SKM-1 (cell line): ENCODE measurements at regions not wholly inside any gene's neighbourhood (a gene's known extent, or its start where the extent isn't known, plus 50 kb on each side); places are given as distances from the start of the nearest gene placed in this dataset.
"Not testable (repeated sequence)": the region's sequence is repeated elsewhere in the genome, so short reads cannot be mapped to it uniquely, and the experiment has no call there.

ENCODE experiments used
- DNase-seq: peaks from one replicate; lab custom pipeline; 2025; ENCODE audit not compliant: unreplicated experiment; lab: John Stamatoyannopoulos, UW

GRCh38 chr7:32691965-32692815 lies 196.9 kb downstream of the AVL9 start:
- not testable (repeated sequence) for DNase-seq

DNA sequence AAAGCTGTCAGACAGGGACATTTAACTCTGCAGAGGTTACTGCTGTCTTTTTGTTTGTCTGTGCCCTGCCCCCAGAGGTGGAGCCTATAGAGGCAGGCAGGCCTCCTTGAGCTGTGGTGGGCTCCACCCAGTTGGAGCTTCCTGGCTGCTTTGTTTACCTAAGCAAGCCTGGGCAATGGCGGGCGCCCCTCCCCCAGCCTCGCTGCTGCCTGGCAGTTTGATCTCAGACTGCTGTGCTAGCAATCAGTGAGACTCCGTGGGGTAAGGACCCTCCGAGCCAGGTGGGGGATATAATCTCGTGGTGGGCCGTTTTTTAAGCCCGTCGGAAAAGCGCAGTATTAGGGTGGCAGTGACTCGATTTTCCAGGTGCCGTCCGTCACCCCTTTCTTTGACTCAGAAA lies 192.8 kb downstream of the AVL9 start:
- not testable (repeated sequence) for DNase-seq

DNA sequence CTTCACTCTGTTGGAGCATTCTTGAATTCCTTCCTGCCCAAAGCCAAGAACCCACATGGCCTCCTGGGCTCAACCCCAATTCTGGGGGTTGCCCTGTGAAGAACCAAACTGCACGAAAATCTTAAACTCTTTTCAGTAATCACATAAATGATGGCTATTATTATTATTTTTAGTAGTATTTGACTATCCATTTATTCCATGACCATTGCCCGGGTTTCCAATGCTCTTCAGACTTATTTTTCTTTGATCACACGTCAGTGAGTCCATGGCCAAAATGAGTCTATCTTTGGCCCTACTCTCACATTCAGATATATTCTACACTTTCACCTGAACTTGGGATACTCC lies 185.9 kb downstream of the AVL9 start:
- DNase-seq = no peak

DNA sequence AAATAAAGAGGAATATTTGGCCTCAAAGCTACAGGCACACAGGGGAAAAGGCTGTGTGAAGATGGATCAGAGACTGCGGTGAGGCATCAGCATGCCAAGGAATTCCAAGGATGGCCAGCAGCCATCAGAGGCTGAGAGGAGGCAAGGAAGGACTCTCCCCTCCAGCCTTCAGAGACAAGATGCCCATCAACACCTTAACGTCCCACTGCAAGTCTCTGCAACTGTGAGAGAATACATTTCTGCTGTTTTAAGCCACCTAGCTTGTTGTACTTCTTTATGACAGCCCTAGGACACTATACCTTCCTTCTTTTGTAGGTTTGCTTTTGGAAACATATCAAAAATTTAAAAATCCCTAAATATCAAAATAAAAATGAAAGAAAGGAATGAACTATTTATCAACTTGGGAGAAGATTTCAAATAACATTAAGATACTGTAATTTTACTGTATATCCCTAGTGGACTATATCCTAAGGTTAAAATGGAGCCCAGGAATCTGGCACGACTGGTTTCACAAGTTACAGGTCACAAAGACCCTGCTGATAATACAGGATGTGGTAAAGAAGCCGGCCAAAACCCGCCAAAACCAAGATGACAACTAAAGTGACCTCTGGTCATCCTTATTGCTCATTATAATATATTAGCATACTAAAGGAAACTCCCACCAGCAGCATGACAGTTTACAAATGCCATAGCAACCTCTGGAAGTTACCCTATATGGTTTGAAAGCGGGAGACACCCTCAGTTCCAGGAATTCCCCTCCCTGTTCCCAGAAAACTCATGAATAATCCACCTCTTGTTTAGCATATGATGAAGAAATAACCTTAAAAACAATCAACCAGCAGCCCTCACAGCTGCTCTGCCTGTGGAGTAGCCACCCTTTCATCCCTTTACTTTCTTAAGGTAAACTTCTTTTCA lies 185.2 kb downstream of the AVL9 start:
- no peak for DNase-seq

- no peak for DNase-seq
These were observed 183.9 kb downstream of the AVL9 start for GRCh38 chr7:32679192-32679591.

DNA sequence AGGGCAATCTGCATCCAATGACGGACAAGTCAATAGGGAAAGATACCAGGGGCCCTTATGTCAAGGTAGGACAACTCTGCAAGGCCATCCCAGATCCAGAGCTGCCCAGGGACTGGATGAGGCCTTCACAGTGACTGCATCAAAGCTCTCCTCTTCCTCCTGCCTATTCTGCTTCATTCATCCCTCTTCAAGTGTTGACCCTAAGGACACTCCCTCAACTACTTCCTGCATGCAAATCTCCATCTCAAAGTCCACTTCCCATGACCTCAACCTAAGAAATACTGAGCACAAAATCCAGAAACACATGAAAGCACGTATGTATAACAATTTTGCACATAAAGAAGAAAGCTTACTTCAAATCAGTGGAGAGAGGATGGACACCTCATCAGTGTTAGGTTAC lies 182.3 kb downstream of the AVL9 start:
- DNase-seq = no peak

DNA sequence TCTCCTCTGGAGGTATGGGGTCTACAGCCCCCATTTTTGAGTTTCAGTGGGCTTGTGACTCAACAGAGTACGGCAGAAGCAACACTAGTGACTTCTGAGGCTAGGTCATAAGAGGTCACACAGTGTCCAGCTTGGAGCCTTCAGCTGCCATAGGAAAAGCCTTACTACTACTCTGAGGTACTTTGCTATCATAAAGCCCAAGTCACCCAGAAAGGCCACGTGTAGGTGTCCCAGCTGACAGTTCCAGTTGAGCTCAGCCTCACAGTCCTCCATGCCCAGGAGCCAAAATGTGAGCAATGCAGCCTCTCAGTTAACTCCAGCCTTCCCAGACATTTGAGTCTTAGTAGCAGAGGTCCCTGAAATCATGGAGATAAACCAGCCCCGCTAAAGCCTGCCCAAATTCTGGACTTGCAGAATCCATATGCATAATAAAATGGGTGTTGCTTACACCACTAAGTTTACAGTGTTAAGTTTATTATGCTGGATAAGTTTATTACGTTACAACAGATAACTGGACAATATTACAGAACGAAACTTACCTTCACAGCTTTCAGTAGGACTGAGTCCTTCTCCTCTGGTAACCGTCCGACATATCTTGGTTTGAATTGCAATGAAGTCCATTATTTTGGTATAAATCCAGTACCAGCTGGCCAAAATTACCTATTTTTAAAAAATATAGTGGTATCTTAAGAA lies 181.1 kb downstream of the AVL9 start:
- DNase-seq = no peak

GRCh38 chr7:32673275-32673983 lies 178.1 kb downstream of the AVL9 start:
- DNase-seq = no peak

DNA sequence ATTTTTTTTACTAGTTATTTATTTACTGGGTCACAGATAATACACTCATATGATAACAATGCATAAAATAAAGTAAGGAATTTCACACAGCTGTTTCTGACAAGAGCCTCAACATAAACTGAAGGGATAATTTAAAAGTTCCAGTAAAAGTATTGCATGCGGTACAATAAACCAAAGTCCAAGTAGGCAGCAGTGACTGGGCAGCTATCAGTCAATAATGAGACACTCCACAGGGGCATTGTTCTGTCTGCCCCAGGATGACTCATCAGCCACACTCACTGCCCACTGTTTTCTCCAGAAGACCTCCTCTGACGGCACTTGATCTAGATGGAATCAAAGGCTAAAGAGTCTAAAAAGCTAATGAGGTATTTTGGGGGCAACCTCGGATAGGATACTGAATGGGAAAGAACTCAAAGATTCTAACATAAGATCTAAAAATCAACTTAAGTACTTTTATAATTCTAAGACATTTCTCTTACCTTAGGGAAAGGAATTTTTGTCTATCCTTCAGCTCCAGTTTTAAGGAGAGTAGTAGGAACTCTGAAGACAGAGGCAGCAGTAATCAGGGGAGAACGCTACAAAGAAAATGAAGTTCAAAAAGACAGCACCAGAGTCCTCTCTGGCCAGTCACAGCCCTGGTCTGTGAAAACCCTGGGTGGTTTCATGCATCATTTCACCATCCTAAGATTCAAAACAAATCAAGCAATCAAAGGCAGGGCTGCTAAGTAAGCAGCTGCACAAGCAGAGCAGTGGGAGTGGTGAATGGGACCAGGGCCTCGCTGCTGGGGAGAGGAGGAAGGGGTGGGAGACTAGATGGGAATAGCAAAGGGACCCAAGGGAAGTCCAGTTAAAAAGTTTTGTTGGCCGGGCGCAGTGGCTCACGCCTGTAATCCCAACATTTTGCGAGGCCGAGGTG lies 175.1 kb downstream of the AVL9 start:
- DNase-seq = no peak

- not testable (repeated sequence) for DNase-seq
These were observed 174.0 kb downstream of the AVL9 start for GRCh38 chr7:32669173-32669870.

GRCh38 chr7:32668387-32669097 lies 173.3 kb downstream of the AVL9 start:
- not testable (repeated sequence) for DNase-seq

GRCh38 chr7:32667586-32667985 lies 172.3 kb downstream of the AVL9 start:
- DNase-seq = not testable (repeated sequence)

- not testable (repeated sequence) for DNase-seq
These were observed 168.5 kb downstream of the AVL9 start for GRCh38 chr7:32663805-32664211.

GRCh38 chr7:32662509-32662908 lies 167.2 kb downstream of the AVL9 start:
- not testable (repeated sequence) for DNase-seq

DNA sequence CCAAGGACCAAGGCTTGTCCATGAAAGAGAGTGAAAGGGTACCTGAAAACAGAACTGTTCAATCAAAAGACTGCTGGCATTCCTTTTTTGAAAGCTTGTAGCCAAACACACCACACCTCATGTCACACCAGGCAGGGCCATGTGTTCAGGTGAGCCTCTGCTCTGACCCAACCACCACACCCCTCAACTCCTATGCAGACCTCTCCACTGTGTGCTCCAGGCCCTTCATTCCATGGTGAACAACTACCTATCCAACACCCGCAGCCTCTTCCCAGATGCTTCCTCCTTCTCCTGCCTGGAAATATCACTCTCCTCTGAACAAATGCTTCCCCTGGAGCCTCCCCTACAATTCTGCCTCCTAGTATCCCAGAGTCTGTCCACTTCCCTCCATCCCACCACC lies 166.6 kb downstream of the AVL9 start:
- DNase-seq = no peak

- DNase-seq = no peak
These were observed 166.2 kb downstream of the AVL9 start for GRCh38 chr7:32661501-32661900.

GRCh38 chr7:32660936-32661335 lies 165.6 kb downstream of the AVL9 start:
- DNase-seq = no peak

DNA sequence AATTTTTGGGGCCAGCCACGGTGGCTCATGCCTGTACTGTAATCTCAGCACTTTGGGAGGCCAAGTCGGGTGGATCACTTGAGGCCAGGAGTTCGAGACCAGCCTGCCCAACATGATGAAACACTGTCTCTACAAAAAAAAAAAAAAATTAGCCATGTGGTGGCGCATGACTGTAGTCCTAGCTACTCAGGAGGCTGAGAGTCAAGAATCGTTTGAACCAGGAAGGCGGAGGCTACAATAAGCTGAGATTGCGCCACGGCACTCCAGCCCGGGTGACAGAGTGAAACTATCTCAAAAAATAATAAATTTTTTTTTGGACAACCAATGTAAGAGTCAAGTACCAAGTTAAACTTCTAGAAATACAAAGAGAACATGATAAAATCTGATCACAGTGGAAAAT lies 164.6 kb downstream of the AVL9 start:
- DNase-seq = no peak

DNA sequence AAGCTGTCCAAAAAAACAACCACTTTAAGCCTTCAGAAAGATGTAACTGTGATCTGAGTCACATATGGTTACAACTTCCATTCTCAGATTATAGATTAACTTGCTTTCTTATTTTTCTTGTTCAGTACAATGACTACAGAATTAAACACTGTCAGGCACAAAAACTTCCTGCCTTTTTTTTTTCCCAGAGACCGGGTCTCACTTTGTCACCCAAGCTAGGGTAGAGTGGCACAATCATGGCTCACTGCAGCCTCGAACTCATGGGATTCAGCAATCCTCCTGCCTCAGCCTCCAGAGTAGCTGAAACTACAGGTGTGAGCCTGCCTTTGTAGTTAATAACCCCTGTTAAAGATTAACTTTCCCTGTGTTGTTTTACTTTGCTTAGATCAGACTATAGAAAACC lies 163.2 kb downstream of the AVL9 start:
- DNase-seq = no peak
